ENCODE measurements at regions not wholly inside any gene's neighbourhood (a gene's known extent, or its start where the extent isn't known, plus 50 kb on each side); places are given as distances from the start of the nearest gene placed in this dataset.

GRCh38 chr7:41508755-41509154, 194.1 kb downstream of the INHBA start:
- no peak for TF ChIP-seq CTCF (IDR thresholded peaks at IDR 0.05)
- no peak for TF ChIP-seq POLR2A (IDR thresholded peaks at IDR 0.05)
